ENCODE measurements at regions not wholly inside any gene's neighbourhood (a gene's known extent, or its start where the extent isn't known, plus 50 kb on each side); places are given as distances from the start of the nearest gene placed in this dataset.

DNA sequence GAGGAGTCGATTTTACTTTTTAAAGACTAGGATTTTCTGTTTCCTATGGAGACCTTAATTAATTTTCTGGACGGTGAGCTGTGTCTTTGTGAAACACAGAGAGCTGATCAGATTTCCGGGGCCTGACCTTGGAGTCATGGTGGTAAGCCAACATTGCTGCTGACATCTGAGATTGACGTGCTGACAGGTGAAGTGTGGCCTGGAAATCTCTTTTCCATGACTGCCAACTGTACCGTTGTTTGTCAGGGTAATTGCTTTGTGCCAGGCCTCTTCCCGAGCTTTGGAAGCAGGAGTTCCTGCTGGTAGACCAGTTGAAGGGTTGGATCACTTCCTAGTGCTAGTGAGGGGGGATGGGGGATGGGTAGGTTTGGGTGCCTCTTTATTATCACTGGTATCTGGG is 71.2 kb downstream of the ADRA2A start:
- TF ChIP-seq, protein P1, sequence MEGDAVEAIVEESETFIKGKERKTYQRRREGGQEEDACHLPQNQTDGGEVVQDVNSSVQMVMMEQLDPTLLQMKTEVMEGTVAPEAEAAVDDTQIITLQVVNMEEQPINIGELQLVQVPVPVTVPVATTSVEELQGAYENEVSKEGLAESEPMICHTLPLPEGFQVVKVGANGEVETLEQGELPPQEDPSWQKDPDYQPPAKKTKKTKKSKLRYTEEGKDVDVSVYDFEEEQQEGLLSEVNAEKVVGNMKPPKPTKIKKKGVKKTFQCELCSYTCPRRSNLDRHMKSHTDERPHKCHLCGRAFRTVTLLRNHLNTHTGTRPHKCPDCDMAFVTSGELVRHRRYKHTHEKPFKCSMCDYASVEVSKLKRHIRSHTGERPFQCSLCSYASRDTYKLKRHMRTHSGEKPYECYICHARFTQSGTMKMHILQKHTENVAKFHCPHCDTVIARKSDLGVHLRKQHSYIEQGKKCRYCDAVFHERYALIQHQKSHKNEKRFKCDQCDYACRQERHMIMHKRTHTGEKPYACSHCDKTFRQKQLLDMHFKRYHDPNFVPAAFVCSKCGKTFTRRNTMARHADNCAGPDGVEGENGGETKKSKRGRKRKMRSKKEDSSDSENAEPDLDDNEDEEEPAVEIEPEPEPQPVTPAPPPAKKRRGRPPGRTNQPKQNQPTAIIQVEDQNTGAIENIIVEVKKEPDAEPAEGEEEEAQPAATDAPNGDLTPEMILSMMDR (conservative IDR thresholded peaks at IDR 0.05), result no peak
- TF ChIP-seq EZH2 (IDR thresholded peaks at IDR 0.05; ENCODE audit: low read depth), result no peak
